SK-MEL-5 (cell line): ENCODE measurements at regions not wholly inside any gene's neighbourhood (a gene's known extent, or its start where the extent isn't known, plus 50 kb on each side); places are given as distances from the start of the nearest gene placed in this dataset.

ENCODE experiments used
- DNase-seq: peaks from one replicate; pipeline ENCODE4 v3.0.0-alpha.2; 2016; ENCODE audit warnings: low read depth, low spot score
- in situ Hi-C: cut with HindIII; loops from 2 replicates; pipeline ENCODE4 v1.10.0; 2016; ENCODE audit warnings: low sequenced_read_pairs, high pct_unique_total_duplicates, low pct_unique_long_range_greater_than_20kb

- in situ Hi-C loops, result no loop called here
Observed at GRCh38 chr10:123562387-123562786, 103.8 kb upstream of the GPR26 start.

GRCh38 chr10:123562811-123563580 lies 103.2 kb upstream of the GPR26 start:
- in situ Hi-C loops, result no loop called here
- DNase-seq, result no peak

More at GRCh38 chr10:123562387-123562786, 103.8 kb upstream of the GPR26 start:
- no peak for DNase-seq

GRCh38 chr10:123563581-123563855 lies 102.6 kb upstream of the GPR26 start:
- no peak for DNase-seq
- in situ Hi-C loops, result no loop called here

GRCh38 chr10:123563994-123564393 lies 102.2 kb upstream of the GPR26 start:
- DNase-seq, result no peak
- in situ Hi-C loops, result no loop called here

- DNase-seq, result no peak
- in situ Hi-C loops, result no loop called here
Observed at GRCh38 chr10:123564631-123565030, 101.5 kb upstream of the GPR26 start.

GRCh38 chr10:123565691-123566660 lies 100.2 kb upstream of the GPR26 start:
- in situ Hi-C loops, result no loop called here
- no peak for DNase-seq

- DNase-seq, result no peak
- in situ Hi-C loops, result no loop called here
Observed at GRCh38 chr10:123567984-123568739, 98.0 kb upstream of the GPR26 start.

- no peak for DNase-seq
- in situ Hi-C loops, result no loop called here
Observed at GRCh38 chr10:123568751-123569150, 97.4 kb upstream of the GPR26 start.

- DNase-seq, result no peak
- in situ Hi-C loops, result no loop called here
Observed at GRCh38 chr10:123569436-123570035, 96.6 kb upstream of the GPR26 start.

GRCh38 chr10:123570051-123570897 lies 95.9 kb upstream of the GPR26 start:
- no peak for DNase-seq
- in situ Hi-C loops, result no loop called here

- in situ Hi-C loops, result no loop called here
- DNase-seq, result no peak
Observed at GRCh38 chr10:123570898-123571515, 95.1 kb upstream of the GPR26 start.

- no peak for DNase-seq
- in situ Hi-C loops, result no loop called here
Observed at GRCh38 chr10:123571978-123572377, 94.2 kb upstream of the GPR26 start.

- in situ Hi-C loops, result no loop called here
Observed at GRCh38 chr10:123573236-123574108, 92.7 kb upstream of the GPR26 start.

GRCh38 chr10:123574109-123574698 lies 92.0 kb upstream of the GPR26 start:
- DNase-seq, result no peak
- in situ Hi-C loops, result no loop called here

More at GRCh38 chr10:123573236-123574108, 92.7 kb upstream of the GPR26 start:
- DNase-seq, result peak; percentile 69

- in situ Hi-C loops, result no loop called here
- no peak for DNase-seq
Observed at GRCh38 chr10:123575105-123575504, 91.0 kb upstream of the GPR26 start.
